WI38 (cell line): ENCODE measurements at regions not wholly inside any gene's neighbourhood (a gene's known extent, or its start where the extent isn't known, plus 50 kb on each side); places are given as distances from the start of the nearest gene placed in this dataset.

ENCODE experiments used
- H3K4me3 ChIP-seq: 2 replicates; pipeline ENCODE4 v1.5.1; 2011; ENCODE audit warnings: low read depth, mild to moderate bottlenecking, control low read depth, low read length
- CTCF ChIP-seq: IDR thresholded peaks from 2 replicates; pipeline ENCODE4 v1.5.1; 2012; ENCODE audit warnings: low read depth, mild to moderate bottlenecking, control low read depth, low read length

GRCh38 chr6:137816688-137817618, 50.1 kb upstream of the TNFAIP3 start:
- no peak for TF ChIP-seq CTCF
- no peak overlapping the region for H3K4me3 ChIP-seq
